Pancreas (tissue), 10 donors: ENCODE measurements at regions not wholly inside any gene's neighbourhood (a gene's known extent, or its start where the extent isn't known, plus 50 kb on each side); places are given as distances from the start of the nearest gene placed in this dataset.

ENCODE experiments used
- ATAC-seq, 4 donors: fragments of 200-7000 bp; cut with Tn5 transposase; one replicate each; pipeline versions ENCODE4 v1.8.0 to v1.9.1; 2020; ENCODE audit warnings: mild to moderate bottlenecking in 4 of 4, moderate library complexity in 4 of 4
- DNase-seq, 6 donors: peaks; one replicate each; pipeline ENCODE4 v3.0.0-alpha.2; 2020
- FAIRE-seq: peaks from 2 replicates; lab custom pipeline; 2012; peaks lifted over from hg19 to GRCh38; lab: Jason Lieb, UNC
- H3K27ac ChIP-seq, 4 donors: fragments of 200-600 bp; sonication (generic); 1 replicate in 3 of 4; 2 replicates in 1 of 4; pipeline versions ENCODE4 v1.5.0 to v1.8.0; 2020
- H3K27me3 ChIP-seq, 4 donors: fragments of 200-600 bp; one replicate each; pipeline ENCODE4 v1.8.0; 2021
- H3K36me3 ChIP-seq, 3 donors: fragments of 200-600 bp; sonication (generic) in 1 of 3; one replicate each; pipeline versions ENCODE4 v1.5.0 to v1.8.0; 2020 to 2021
- H3K4me1 ChIP-seq, 3 donors: fragments of 200-600 bp; one replicate each; pipeline ENCODE4 v1.8.0; 2021
- H3K4me3 ChIP-seq, 4 donors: fragments of 200-600 bp; sonication (generic) in 2 of 4; one replicate each; pipeline versions ENCODE4 v1.5.0 to v1.8.0; 2020 to 2021
- H3K9me3 ChIP-seq, 4 donors: fragments of 200-600 bp; one replicate each; pipeline ENCODE4 v1.8.0; 2021
- WGBS, 2 donors: extraction: QIAGEN DNeasy Blood & Tissue Kit; methylation state at CpG; one replicate each; pipeline ENCODE4 v1.1.7; 2013; 5-methylcytosine and 5-hydroxymethylcytosine counted together
- intact Hi-C, 3 donors: fragments of 100-400 bp; cut with DNase I; formaldehyde crosslinking; loops; one replicate each; pipeline versions ENCODE4 v1.11.1 to v1.14.2; 2022
- TF ChIP-seq, protein P1 (sequence below), 4 donors: fragments of 200-600 bp; sonication (generic) in 3 of 4; IDR thresholded peaks; one replicate each; pipeline versions ENCODE4 v1.5.0 to v1.8.0; 2021; ENCODE audit warnings: antibody characterized with exemption in 4 of 4
- donor health status: healthy with polysubstance abuse.
- donor health status: DM: no; HTN: no; CAD: no; lungs with moderate emphysema.
- donor health status: DM: no; HTN: no; CAD: no.
- donor health status: control.
- donor health status: control.
- donor health status: Bipolar disorder and iron deficiency.
- donor health status: DM: yes; HTN: yes; CAD: no.
- donor health status: DM: no; HTN: no; CAD: no.
- donor health status: DM: no; HTN: no; CAD: no.
- donor health status: DM: yes; HTN: yes; CAD: no.

DNA sequence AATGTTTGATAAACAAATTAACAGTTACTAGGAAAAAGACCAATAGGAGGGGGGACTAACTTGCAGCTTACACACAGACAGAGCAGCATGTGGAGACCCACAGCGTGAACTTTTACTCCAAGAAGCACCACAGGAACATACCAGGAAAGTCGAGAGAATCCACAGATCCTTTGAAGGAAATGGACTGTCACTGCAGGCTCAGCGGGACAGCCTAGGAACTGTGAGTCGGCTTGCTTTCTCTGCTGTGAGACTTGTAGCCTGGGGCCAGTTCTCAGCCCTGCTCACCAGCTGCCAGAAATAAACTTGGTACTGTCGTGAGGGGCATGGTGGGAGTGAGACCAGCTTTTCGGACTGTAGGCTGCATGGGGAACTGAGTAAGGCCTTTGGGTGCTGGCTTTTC, 1211.5 kb downstream of the PCDH17 start:
- H3K27me3 ChIP-seq: no peaks in the 10 kb centered on the region

DNA sequence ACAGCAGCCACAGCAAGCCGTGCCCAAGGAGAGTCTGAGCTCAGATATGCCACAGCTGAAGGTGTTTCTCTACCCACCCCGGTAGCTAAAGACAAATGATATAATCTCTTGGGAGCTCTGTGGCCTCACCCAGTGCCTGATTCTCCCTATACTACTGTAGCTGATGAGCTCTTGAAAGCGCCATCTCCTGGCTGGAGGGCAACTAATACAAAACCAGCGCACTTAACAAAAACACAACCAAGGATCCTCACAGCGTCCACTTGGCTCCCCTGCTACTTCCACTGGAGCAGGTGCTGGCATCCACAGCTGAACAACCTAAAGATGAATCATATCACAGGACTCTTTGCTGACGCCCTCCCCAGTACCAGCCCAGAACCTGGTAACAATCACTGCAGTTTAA, 1212.0 kb downstream of the PCDH17 start:
- 89% methylated on average over 6 of the region's 6 CpGs for WGBS, 2 donors
- no peak overlapping the region for H3K27ac ChIP-seq
- TF ChIP-seq, protein P1, sequence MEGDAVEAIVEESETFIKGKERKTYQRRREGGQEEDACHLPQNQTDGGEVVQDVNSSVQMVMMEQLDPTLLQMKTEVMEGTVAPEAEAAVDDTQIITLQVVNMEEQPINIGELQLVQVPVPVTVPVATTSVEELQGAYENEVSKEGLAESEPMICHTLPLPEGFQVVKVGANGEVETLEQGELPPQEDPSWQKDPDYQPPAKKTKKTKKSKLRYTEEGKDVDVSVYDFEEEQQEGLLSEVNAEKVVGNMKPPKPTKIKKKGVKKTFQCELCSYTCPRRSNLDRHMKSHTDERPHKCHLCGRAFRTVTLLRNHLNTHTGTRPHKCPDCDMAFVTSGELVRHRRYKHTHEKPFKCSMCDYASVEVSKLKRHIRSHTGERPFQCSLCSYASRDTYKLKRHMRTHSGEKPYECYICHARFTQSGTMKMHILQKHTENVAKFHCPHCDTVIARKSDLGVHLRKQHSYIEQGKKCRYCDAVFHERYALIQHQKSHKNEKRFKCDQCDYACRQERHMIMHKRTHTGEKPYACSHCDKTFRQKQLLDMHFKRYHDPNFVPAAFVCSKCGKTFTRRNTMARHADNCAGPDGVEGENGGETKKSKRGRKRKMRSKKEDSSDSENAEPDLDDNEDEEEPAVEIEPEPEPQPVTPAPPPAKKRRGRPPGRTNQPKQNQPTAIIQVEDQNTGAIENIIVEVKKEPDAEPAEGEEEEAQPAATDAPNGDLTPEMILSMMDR (IDR thresholded peaks at IDR 0.05): no peak
- no peaks in the 10 kb centered on the region for H3K27me3 ChIP-seq
- no peaks in the 10 kb centered on the region for H3K9me3 ChIP-seq
- H3K36me3 ChIP-seq: no peaks in the 10 kb centered on the region
- intact Hi-C loops: no loop called here
- no peak overlapping the region for H3K4me3 ChIP-seq
- ATAC-seq (no peak), DNase-seq (no peak), FAIRE-seq (no peak)
- no peaks in the 10 kb centered on the region for H3K4me1 ChIP-seq

More for the DNA sequence above, 1211.5 kb downstream of the PCDH17 start:
- intact Hi-C loops: no loop called here
- Histone ChIP-seq H3K36me3 (no peaks in the 10 kb centered on the region), H3K4me3 (no peak overlapping the region), H3K27ac (no peak overlapping the region), H3K9me3 (no peaks in the 10 kb centered on the region), H3K4me1 (no peaks in the 10 kb centered on the region)
- DNase-seq: no peak
- no peak for ATAC-seq
- TF ChIP-seq, protein P1 (IDR thresholded peaks at IDR 0.05): no peak
- WGBS, 2 donors: 77 to 87% methylated on average over 6 of the region's 6 CpGs
- FAIRE-seq: no peak

GRCh38 chr13:58850161-58850560, 1218.6 kb downstream of the PCDH17 start:
- Histone ChIP-seq H3K27me3 (no peaks in the 10 kb centered on the region), H3K27ac (no peak overlapping the region), H3K36me3 (no peaks in the 10 kb centered on the region), H3K4me1 (no peaks in the 10 kb centered on the region), H3K9me3 (no peaks in the 10 kb centered on the region), H3K4me3 (no peak overlapping the region)
- intact Hi-C loops: no loop called here
- TF ChIP-seq, protein P1 (IDR thresholded peaks at IDR 0.05): no peak
- FAIRE-seq (no peak), ATAC-seq (no peak), DNase-seq (no peak)

GRCh38 chr13:58852076-58852475, 1220.5 kb downstream of the PCDH17 start:
- ATAC-seq (no peak), DNase-seq (no peak), FAIRE-seq (no peak)
- intact Hi-C loops: no loop called here
- no peaks in the 10 kb centered on the region for H3K36me3 ChIP-seq
- H3K4me1 ChIP-seq: no peaks in the 10 kb centered on the region
- H3K27me3 ChIP-seq: no peaks in the 10 kb centered on the region
- no peak overlapping the region for H3K4me3 ChIP-seq
- 0 to 40% methylated on average over 1 of the region's 1 CpG for WGBS, 2 donors
- TF ChIP-seq, protein P1 (IDR thresholded peaks at IDR 0.05): no peak
- H3K9me3 ChIP-seq: no peaks in the 10 kb centered on the region
- H3K27ac ChIP-seq: no peak overlapping the region

DNA sequence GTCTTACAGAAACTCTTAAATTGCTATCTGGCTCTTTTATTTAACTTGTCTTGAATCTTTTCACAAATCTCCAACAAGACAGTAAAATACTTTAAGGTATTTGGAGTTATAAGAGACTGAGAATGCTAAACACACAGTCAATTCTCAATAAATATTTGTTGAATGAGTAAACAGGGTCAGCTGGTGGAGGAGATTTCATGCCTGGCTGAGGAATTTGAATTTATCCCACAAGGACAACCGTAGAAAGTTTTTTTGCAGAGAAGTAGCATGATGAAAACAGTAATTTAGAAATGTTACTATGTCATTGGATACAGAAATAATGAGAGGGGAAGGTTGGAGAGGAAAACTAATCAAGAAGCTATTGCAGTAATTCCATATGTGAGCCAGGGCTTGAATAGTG, 1223.7 kb downstream of the PCDH17 start:
- ATAC-seq (no peak), DNase-seq (no peak), FAIRE-seq (no peak)
- Histone ChIP-seq H3K27me3 (no peaks in the 10 kb centered on the region), H3K27ac (no peak overlapping the region), H3K36me3 (no peaks in the 10 kb centered on the region), H3K9me3 (no peaks in the 10 kb centered on the region), H3K4me3 (no peak overlapping the region), H3K4me1 (no peaks in the 10 kb centered on the region)
- 10 to 17% methylated on average over 1 of the region's 1 CpG for WGBS, 2 donors
- TF ChIP-seq, protein P1 (IDR thresholded peaks at IDR 0.05): no peak
- intact Hi-C loops: no loop called here
